ENCODE measurements at regions not wholly inside any gene's neighbourhood (a gene's known extent, or its start where the extent isn't known, plus 50 kb on each side); places are given as distances from the start of the nearest gene placed in this dataset.

- no peak for DNase-seq
Observed at GRCh38 chr14:97846156-97846555, 1049.0 kb downstream of the VRK1 start.

GRCh38 chr14:97848317-97848980, 1051.3 kb downstream of the VRK1 start:
- DNase-seq = peak; percentile 32

GRCh38 chr14:97850466-97850865, 1053.3 kb downstream of the VRK1 start:
- no peak for DNase-seq

- DNase-seq = no peak
Observed at GRCh38 chr14:97850886-97851285, 1053.7 kb downstream of the VRK1 start.

- peak; percentile 41 for DNase-seq
Observed at GRCh38 chr14:97851428-97851995, 1054.3 kb downstream of the VRK1 start.

GRCh38 chr14:97854918-97855317, 1057.7 kb downstream of the VRK1 start:
- no peak for DNase-seq

- DNase-seq = no peak
Observed at GRCh38 chr14:97866195-97866594, 1069.0 kb downstream of the VRK1 start.

GRCh38 chr14:97866664-97867063, 1069.5 kb downstream of the VRK1 start:
- no peak for DNase-seq

- no peak for DNase-seq
Observed at GRCh38 chr14:97873291-97873690, 1076.1 kb downstream of the VRK1 start.

GRCh38 chr14:97874394-97874793, 1077.2 kb downstream of the VRK1 start:
- DNase-seq = no peak

GRCh38 chr14:97878206-97878605, 1081.0 kb downstream of the VRK1 start:
- no peak for DNase-seq

GRCh38 chr14:97878727-97879126, 1081.5 kb downstream of the VRK1 start:
- DNase-seq = no peak

GRCh38 chr14:97887690-97888089, 1090.5 kb downstream of the VRK1 start:
- no peak for DNase-seq

GRCh38 chr14:97888331-97888730, 1091.1 kb downstream of the VRK1 start:
- DNase-seq = no peak

GRCh38 chr14:97891515-97891914, 1094.3 kb downstream of the VRK1 start:
- no peak for DNase-seq

- no peak for DNase-seq
Observed at GRCh38 chr14:97894552-97894951, 1097.4 kb downstream of the VRK1 start.

- no peak for DNase-seq
Observed at GRCh38 chr14:97900196-97900854, 1103.1 kb downstream of the VRK1 start.

GRCh38 chr14:97902630-97903029, 1105.4 kb downstream of the VRK1 start:
- no peak for DNase-seq

GRCh38 chr14:97903821-97904220, 1106.6 kb downstream of the VRK1 start:
- DNase-seq = no peak

- DNase-seq = no peak
Observed at GRCh38 chr14:97912217-97912616, 1115.0 kb downstream of the VRK1 start.

- DNase-seq = no peak
Observed at GRCh38 chr14:97916100-97916499, 1118.9 kb downstream of the VRK1 start.

GRCh38 chr14:97916669-97917568, 1119.7 kb downstream of the VRK1 start:
- DNase-seq = no peak

GRCh38 chr14:97920201-97920600, 1123.0 kb downstream of the VRK1 start:
- DNase-seq = no peak
